NCI-H2029 treated with DMSO at 0.1 percent for 48 hours (cell line): ENCODE measurements at regions not wholly inside any gene's neighbourhood (a gene's known extent, or its start where the extent isn't known, plus 50 kb on each side); places are given as distances from the start of the nearest gene placed in this dataset.
A peak's percentile ranks its signal among the peaks of the same experiment; 100 is the strongest.
"Not testable (repeated sequence)": the region's sequence is repeated elsewhere in the genome, so short reads cannot be mapped to it uniquely, and the experiment has no call there.

Source experiments
- DNase-seq: peaks from one replicate; lab custom pipeline; 2025; lab: John Stamatoyannopoulos, UW

GRCh38 chr12:30203981-30204380 is 420.2 kb upstream of the TMTC1 start:
- no peak for DNase-seq

GRCh38 chr12:30202521-30203254 is 418.9 kb upstream of the TMTC1 start:
- no peak for DNase-seq

- no peak for DNase-seq
Measured at GRCh38 chr12:30201301-30202160, 417.8 kb upstream of the TMTC1 start.

GRCh38 chr12:30200864-30201263 is 417.1 kb upstream of the TMTC1 start:
- no peak for DNase-seq

- no peak for DNase-seq
Measured at GRCh38 chr12:30197392-30198057, 413.8 kb upstream of the TMTC1 start.

- no peak for DNase-seq
Measured at GRCh38 chr12:30191696-30192455, 408.1 kb upstream of the TMTC1 start.

- DNase-seq: no peak
Measured at GRCh38 chr12:30188602-30189326, 405.0 kb upstream of the TMTC1 start.

GRCh38 chr12:30187426-30187825 is 403.7 kb upstream of the TMTC1 start:
- no peak for DNase-seq

GRCh38 chr12:30181334-30181733 is 397.6 kb upstream of the TMTC1 start:
- no peak for DNase-seq

- no peak for DNase-seq
Measured at GRCh38 chr12:30180602-30181001, 396.9 kb upstream of the TMTC1 start.

GRCh38 chr12:30178916-30179315 is 395.2 kb upstream of the TMTC1 start:
- DNase-seq: no peak

GRCh38 chr12:30169839-30170591 is 386.3 kb upstream of the TMTC1 start:
- no peak for DNase-seq

- DNase-seq: no peak
Measured at GRCh38 chr12:30166006-30166795, 382.5 kb upstream of the TMTC1 start.

- no peak for DNase-seq
Measured at GRCh38 chr12:30164382-30165318, 380.9 kb upstream of the TMTC1 start.

GRCh38 chr12:30156833-30157232 is 373.1 kb upstream of the TMTC1 start:
- DNase-seq: not testable (repeated sequence)

- no peak for DNase-seq
Measured at GRCh38 chr12:30155001-30155730, 371.4 kb upstream of the TMTC1 start.

- no peak for DNase-seq
Measured at GRCh38 chr12:30153981-30154380, 370.2 kb upstream of the TMTC1 start.

GRCh38 chr12:30152705-30153104 is 369.0 kb upstream of the TMTC1 start:
- DNase-seq: peak; percentile 61
